ENCODE measurements at regions not wholly inside any gene's neighbourhood (a gene's known extent, or its start where the extent isn't known, plus 50 kb on each side); places are given as distances from the start of the nearest gene placed in this dataset.

- no peak for TF ChIP-seq CTCF (IDR thresholded peaks at IDR 0.05; ENCODE audit: insufficient read depth, low read depth, low read length)
- ChIA-PET POLR2A (no interaction called here), CTCF (no interaction called here)
- no peak overlapping the region for H3K4me3 ChIP-seq (ENCODE audit: low read depth, low read length)
- H3K27me3 ChIP-seq (ENCODE audit: control insufficient read depth, insufficient read depth, low read length): no peaks in the 10 kb centered on the region
- no peaks in the 10 kb centered on the region for H3K36me3 ChIP-seq (ENCODE audit: control insufficient read depth, insufficient read depth, low read length)
- DNase-seq (ENCODE audit: low read depth): no peak
These were observed 546.3 kb upstream of the CDH11 start for GRCh38 chr16:65668064-65668595.

- H3K4me3 ChIP-seq (ENCODE audit: low read depth, low read length): no peak overlapping the region
- POLR2A ChIA-PET: no interaction called here
- peak; percentile 43 for TF ChIP-seq CTCF (IDR thresholded peaks at IDR 0.05; ENCODE audit: insufficient read depth, low read depth, low read length)
- CTCF ChIA-PET: no interaction called here
- H3K36me3 ChIP-seq (ENCODE audit: control insufficient read depth, insufficient read depth, low read length): no peaks in the 10 kb centered on the region
- DNase-seq (ENCODE audit: low read depth): no peak
- no peaks in the 10 kb centered on the region for H3K27me3 ChIP-seq (ENCODE audit: control insufficient read depth, insufficient read depth, low read length)
These were observed 545.2 kb upstream of the CDH11 start for GRCh38 chr16:65667011-65667578.

GRCh38 chr16:65666132-65666941, 544.5 kb upstream of the CDH11 start:
- no peak for DNase-seq (ENCODE audit: low read depth)
- ChIA-PET POLR2A (no interaction called here), CTCF (interaction anchor here (0.8 to 1.8 kb wide), 4 partner anchors 9 to 330 kb away, joined by 3 to 5 read pairs (median 4); no protein-coding TSS in a partner anchor)
- Histone ChIP-seq H3K36me3 (ENCODE audit: control insufficient read depth, insufficient read depth, low read length) (no peaks in the 10 kb centered on the region), H3K4me3 (ENCODE audit: low read depth, low read length) (no peak overlapping the region), H3K27me3 (ENCODE audit: control insufficient read depth, insufficient read depth, low read length) (no peaks in the 10 kb centered on the region)
- TF ChIP-seq CTCF (IDR thresholded peaks at IDR 0.05; ENCODE audit: insufficient read depth, low read depth, low read length): no peak

- no peak for TF ChIP-seq CTCF (IDR thresholded peaks at IDR 0.05; ENCODE audit: insufficient read depth, low read depth, low read length)
- no peak for DNase-seq (ENCODE audit: low read depth)
- H3K4me3 ChIP-seq (ENCODE audit: low read depth, low read length): no peak overlapping the region
- no peaks in the 10 kb centered on the region for H3K36me3 ChIP-seq (ENCODE audit: control insufficient read depth, insufficient read depth, low read length)
- ChIA-PET POLR2A (no interaction called here), CTCF (interaction anchor here (0.8 to 1.8 kb wide), 5 partner anchors 9 to 329 kb away, joined by 3 to 5 read pairs (median 3); no protein-coding TSS in a partner anchor)
- H3K27me3 ChIP-seq (ENCODE audit: control insufficient read depth, insufficient read depth, low read length): no peaks in the 10 kb centered on the region
These were observed 543.7 kb upstream of the CDH11 start for GRCh38 chr16:65665586-65665985.

GRCh38 chr16:65663774-65664173, 541.9 kb upstream of the CDH11 start:
- CTCF ChIA-PET: no interaction called here
- TF ChIP-seq CTCF (IDR thresholded peaks at IDR 0.05; ENCODE audit: insufficient read depth, low read depth, low read length): no peak
- Histone ChIP-seq H3K36me3 (ENCODE audit: control insufficient read depth, insufficient read depth, low read length) (no peaks in the 10 kb centered on the region), H3K4me3 (ENCODE audit: low read depth, low read length) (no peak overlapping the region), H3K27me3 (ENCODE audit: control insufficient read depth, insufficient read depth, low read length) (no peaks in the 10 kb centered on the region)
- no peak for DNase-seq (ENCODE audit: low read depth)
- POLR2A ChIA-PET: no interaction called here
